ENCODE measurements at regions not wholly inside any gene's neighbourhood (a gene's known extent, or its start where the extent isn't known, plus 50 kb on each side); places are given as distances from the start of the nearest gene placed in this dataset.

- TF ChIP-seq CTCF (conservative IDR thresholded peaks at IDR 0.05) (no peak), EZH2 (IDR thresholded peaks at IDR 0.05; ENCODE audit: low read depth) (no peak)
Observed at GRCh38 chr2:129224022-129224421, 755.4 kb upstream of the RAB6C start.
